PC-9 (cell line): ENCODE measurements at regions not wholly inside any gene's neighbourhood (a gene's known extent, or its start where the extent isn't known, plus 50 kb on each side); places are given as distances from the start of the nearest gene placed in this dataset.

Experiments
- BruUV-seq: library from RNA; stranded (reverse); fragments of 400-500 nt; replicated peaks from 2 replicates; lab custom pipeline; 2021; lab: Mats Ljungman, UMichigan
- CTCF ChIA-PET: fragments of 300-600 bp; sonication (Branson Sonifier 250); formaldehyde crosslinking; loops from one replicate; lab custom pipeline; 2022; ENCODE audit warnings: antibody characterized with exemption; lab: Charles Lee
- POLR2A ChIA-PET: fragments of 300-600 bp; sonication (Branson Sonifier 250); formaldehyde crosslinking; loops from one replicate; lab custom pipeline; 2022; ENCODE audit warnings: antibody characterized with exemption; ENCODE audit not compliant: unreplicated experiment; lab: Charles Lee
- DNase-seq, 2 experiments: peaks; one replicate each; pipeline versions ENCODE4 v3.0.0 to v3.0.0-alpha.2; 2015 to 2022; ENCODE audit warnings: mixed read lengths in 1 of 2
- H2AFZ ChIP-seq: fragments of 200-600 bp; sonication (generic); 2 replicates; pipeline ENCODE4 v1.8.1; 2017; ENCODE audit warnings: antibody characterized with exemption
- H3F3A ChIP-seq: fragments of 200-600 bp; sonication (generic); 2 replicates; pipeline ENCODE4 v1.8.1; 2017; ENCODE audit warnings: antibody characterized with exemption, mild to moderate bottlenecking, low read depth; ENCODE audit not compliant: insufficient read depth
- H3K27ac ChIP-seq: fragments of 200-600 bp; sonication (generic); 2 replicates; pipeline ENCODE4 v1.6.1; 2016; ENCODE audit warnings: mixed run types
- H3K27me3 ChIP-seq: fragments of 200-600 bp; sonication (generic); 2 replicates; pipeline ENCODE4 v1.6.1; 2016; ENCODE audit warnings: low read depth, mixed run types; ENCODE audit not compliant: insufficient read depth
- H3K36me3 ChIP-seq: fragments of 200-600 bp; sonication (generic); 2 replicates; pipeline ENCODE4 v1.6.1; 2016; ENCODE audit warnings: low read depth, mixed run types
- H3K4me1 ChIP-seq: fragments of 200-600 bp; sonication (generic); replicated peaks from 2 replicates; pipeline ENCODE4 v1.6.1; 2016; ENCODE audit warnings: mixed run types; ENCODE audit not compliant: insufficient read depth
- H3K4me2 ChIP-seq: fragments of 200-600 bp; sonication (generic); 2 replicates; pipeline ENCODE4 v1.6.1; 2017; ENCODE audit warnings: mixed run types
- H3K4me3 ChIP-seq: fragments of 200-600 bp; sonication (generic); 2 replicates; pipeline ENCODE4 v1.6.1; 2016; ENCODE audit warnings: mixed run types
- H3K79me2 ChIP-seq: fragments of 200-600 bp; sonication (generic); 2 replicates; pipeline ENCODE4 v1.6.1; 2017; ENCODE audit warnings: low read depth, mixed run types
- H3K9me2 ChIP-seq: fragments of 200-600 bp; sonication (generic); 2 replicates; pipeline ENCODE4 v1.8.1; 2017; ENCODE audit warnings: mild to moderate bottlenecking; ENCODE audit not compliant: insufficient read depth
- H3K9me3 ChIP-seq: fragments of 200-600 bp; sonication (generic); 2 replicates; pipeline ENCODE4 v1.8.1; 2016; ENCODE audit warnings: low read depth; ENCODE audit not compliant: insufficient read depth
- H4K20me1 ChIP-seq: fragments of 200-600 bp; sonication (generic); 2 replicates; pipeline ENCODE4 v1.8.1; 2017; ENCODE audit not compliant: insufficient read depth
- CTCF ChIP-seq: fragments of 200-600 bp; sonication (generic); conservative IDR thresholded peaks from 2 replicates; pipeline ENCODE4 v1.6.1; 2017; ENCODE audit warnings: mixed run types, antibody characterized with exemption, mild to moderate bottlenecking, moderate library complexity
- EZH2 ChIP-seq: fragments of 200-600 bp; sonication (generic); IDR thresholded peaks from 2 replicates; pipeline ENCODE4 v1.8.0; 2017; ENCODE audit warnings: antibody characterized with exemption, low read depth
- intact Hi-C: fragments of 100-400 bp; cut with micrococcal nuclease; formaldehyde crosslinking; loops from one replicate; pipeline ENCODE4 v1.10.0; 2022; ENCODE audit not compliant: unreplicated experiment

GRCh38 chr18:77803024-77803423 lies 553.4 kb downstream of the GALR1 start:
- H4K20me1 ChIP-seq: no peaks in the 10 kb centered on the region
- no peaks in the 10 kb centered on the region for H3K4me1 ChIP-seq
- H3K9me3 ChIP-seq: no peaks in the 10 kb centered on the region
- H3K27ac ChIP-seq: no peak overlapping the region
- no peaks in the 10 kb centered on the region for H3F3A ChIP-seq
- no peak overlapping the region for H2AFZ ChIP-seq
- intact Hi-C loops: no loop called here
- DNase-seq: no peak
- H3K79me2 ChIP-seq: no peaks in the 10 kb centered on the region
- TF ChIP-seq CTCF (no peak), EZH2 (no peak)
- no peak overlapping the region for H3K4me3 ChIP-seq
- ChIA-PET POLR2A (no interaction called here), CTCF (no interaction called here)
- no peaks in the 10 kb centered on the region for H3K36me3 ChIP-seq
- H3K27me3 ChIP-seq: no peaks in the 10 kb centered on the region
- H3K4me2 ChIP-seq: no peak overlapping the region
- no TSS peak for BruUV-seq
- no peaks in the 10 kb centered on the region for H3K9me2 ChIP-seq

- no TSS peak for BruUV-seq
- ChIA-PET POLR2A (no interaction called here), CTCF (no interaction called here)
- Histone ChIP-seq H4K20me1 (no peaks in the 10 kb centered on the region), H3F3A (no peaks in the 10 kb centered on the region), H3K9me2 (no peaks in the 10 kb centered on the region), H3K27ac (no peak overlapping the region), H2AFZ (no peak overlapping the region), H3K27me3 (no peaks in the 10 kb centered on the region), H3K9me3 (no peaks in the 10 kb centered on the region), H3K4me1 (no peaks in the 10 kb centered on the region), H3K79me2 (no peaks in the 10 kb centered on the region), H3K4me2 (no peak overlapping the region), H3K36me3 (no peaks in the 10 kb centered on the region), H3K4me3 (no peak overlapping the region)
- DNase-seq: no peak
- intact Hi-C loops: no loop called here
- TF ChIP-seq EZH2 (no peak), CTCF (no peak)
Measured at GRCh38 chr18:77804382-77804781, 554.7 kb downstream of the GALR1 start.

- BruUV-seq: no TSS peak
Measured at GRCh38 chr18:77807650-77808049, 558.0 kb downstream of the GALR1 start.

More at GRCh38 chr18:77807650-77808049, 558.0 kb downstream of the GALR1 start:
- no peaks in the 10 kb centered on the region; the same call in 1 of the 2 replicates for H3K27me3 ChIP-seq
- intact Hi-C loops: no loop called here
- no peak overlapping the region for H2AFZ ChIP-seq
- H3K4me2 ChIP-seq: no peak overlapping the region
- no peaks in the 10 kb centered on the region for H3F3A ChIP-seq
- no peaks in the 10 kb centered on the region for H4K20me1 ChIP-seq
- no peak overlapping the region for H3K27ac ChIP-seq
- H3K4me1 ChIP-seq: no peaks in the 10 kb centered on the region
- no peaks in the 10 kb centered on the region for H3K9me2 ChIP-seq
- H3K36me3 ChIP-seq: no peaks in the 10 kb centered on the region
- H3K4me3 ChIP-seq: no peak overlapping the region
- no peak for DNase-seq
- no peak for TF ChIP-seq EZH2
- TF ChIP-seq CTCF: no peak
- no peaks in the 10 kb centered on the region for H3K9me3 ChIP-seq
- no peaks in the 10 kb centered on the region for H3K79me2 ChIP-seq
- CTCF ChIA-PET: no interaction called here
- POLR2A ChIA-PET: no interaction called here
